HepG2 (cell line): ENCODE measurements at regions not wholly inside any gene's neighbourhood (a gene's known extent, or its start where the extent isn't known, plus 50 kb on each side); places are given as distances from the start of the nearest gene placed in this dataset.

Experiments used
- ATAC-seq: fragments of 200-7000 bp; cut with Tn5 transposase; 3 replicates; pipeline ENCODE4 v1.9.1; 2020; ENCODE audit warnings: mild to moderate bottlenecking, moderate library complexity
- BruUV-seq: library from RNA; stranded (reverse); fragments of 400-500 nt; replicated peaks from 2 replicates; lab custom pipeline; 2021; lab: Mats Ljungman, UMichigan
- CTCF ChIA-PET: fragments of 300-600 bp; formaldehyde crosslinking; extraction: SDS; loops from one replicate; lab custom pipeline; 2021; ENCODE audit warnings: low total read pairs, inconsistent platforms, low intra/inter-chr PET ratio; lab: Yijun Ruan, JAX
- POLR2A ChIA-PET: fragments of 350-600 bp; sonication (Branson Sonifier 250); formaldehyde crosslinking; loops from one replicate; lab custom pipeline; 2020; ENCODE audit warnings: antibody characterized with exemption, inconsistent platforms; lab: Yijun Ruan, JAX
- DNase-seq: peaks from one replicate; pipeline ENCODE4 v3.0.0-alpha.2; 2015; ENCODE audit warnings: low spot score
- FAIRE-seq: peaks from 3 replicates; lab custom pipeline; 2011; peaks lifted over from hg19 to GRCh38; lab: Jason Lieb, UNC
- H2AFZ ChIP-seq: one replicate; pipeline ENCODE4 v1.6.1; 2011; ENCODE audit warnings: low read length, inconsistent platforms
- H3K27ac ChIP-seq: fragments of 300-600 bp; 3 replicates; pipeline ENCODE4 v1.8.0; 2011; ENCODE audit warnings: mixed run types, mild to moderate bottlenecking, mixed read lengths, low read length, inconsistent platforms; ENCODE audit not compliant: insufficient read depth; ENCODE audit errors: extremely low read length
- H3K27me3 ChIP-seq, 2 experiments: fragments of 200-600 bp in 1 of 2; 2 replicates in 1 of 2; 3 replicates in 1 of 2; pipeline versions ENCODE4 v1.6.0 to v1.8.0; 2011; ENCODE audit warnings: low read length in 2 of 2, mild to moderate bottlenecking in 2 of 2, moderate library complexity in 2 of 2, inconsistent platforms in 1 of 2; ENCODE audit not compliant: insufficient read depth in 2 of 2, control insufficient read depth in 1 of 2
- H3K36me3 ChIP-seq, 2 experiments: fragments of 200-600 bp in 1 of 2; replicated peaks in 1 of 2; 2 replicates in 1 of 2; 3 replicates in 1 of 2; pipeline versions ENCODE4 v1.5.1 to v1.8.0; 2011; ENCODE audit warnings: low read length in 2 of 2, inconsistent platforms in 1 of 2; ENCODE audit not compliant: insufficient read depth in 2 of 2, control insufficient read depth in 1 of 2
- H3K4me1 ChIP-seq: 2 replicates; pipeline ENCODE4 v1.5.1; 2012; ENCODE audit warnings: low read length, inconsistent platforms; ENCODE audit not compliant: insufficient read depth
- H3K4me2 ChIP-seq: 2 replicates; pipeline ENCODE4 v1.6.0; 2011; ENCODE audit warnings: low read depth, low read length, inconsistent platforms
- H3K4me3 ChIP-seq, 3 experiments: fragments of 200-600 bp in 1 of 3; sonication (generic), shearing (Covaris generic) in 1 of 3; replicated peaks in 1 of 3; 2 replicates each; pipeline ENCODE4 v1.5.1; 2011 to 2016; ENCODE audit warnings: low read length in 3 of 3, inconsistent platforms in 2 of 3, low read depth in 2 of 3, mild to moderate bottlenecking in 2 of 3, control low read depth in 1 of 3, mixed read lengths in 1 of 3; ENCODE audit not compliant: insufficient read depth in 1 of 3
- H3K79me2 ChIP-seq: one replicate; pipeline ENCODE4 v1.6.1; 2011; ENCODE audit warnings: low read length, inconsistent platforms; ENCODE audit not compliant: insufficient read depth
- H3K9ac ChIP-seq: 2 replicates; pipeline ENCODE4 v1.6.0; 2011; ENCODE audit warnings: mild to moderate bottlenecking, low read depth, low read length, inconsistent platforms; ENCODE audit not compliant: insufficient read depth
- H3K9me3 ChIP-seq: 2 replicates; pipeline ENCODE4 v1.5.1; 2012; ENCODE audit warnings: mild to moderate bottlenecking, low read length
- H4K20me1 ChIP-seq: 2 replicates; pipeline ENCODE4 v1.6.0; 2011; ENCODE audit warnings: inconsistent platforms, mild to moderate bottlenecking, low read length, moderate library complexity; ENCODE audit not compliant: insufficient read depth
- CAMTA2 ChIP-seq: sonication (generic); formaldehyde crosslinking; IDR thresholded peaks from 2 replicates; pipeline ENCODE4 v1.4.0; 2020; ENCODE audit warnings: mild to moderate bottlenecking, missing genetic modification reagents, borderline replicate concordance
- FOXC1 ChIP-seq: sonication (generic); formaldehyde crosslinking; IDR thresholded peaks from 2 replicates; pipeline ENCODE4 v1.8.0; 2022; ENCODE audit warnings: mild to moderate bottlenecking, missing genetic modification reagents, borderline replicate concordance
- NFYC ChIP-seq: IDR thresholded peaks from 2 replicates; pipeline ENCODE4 v1.6.1; 2016; ENCODE audit warnings: missing genetic modification reagents, missing compliant biosample characterization
- POLR2AphosphoS5 ChIP-seq: IDR thresholded peaks from 2 replicates; pipeline ENCODE4 v1.6.1; 2012; ENCODE audit warnings: low read depth, low read length
- RXRB ChIP-seq: IDR thresholded peaks from 2 replicates; pipeline ENCODE4 v1.6.1; 2016; ENCODE audit warnings: borderline replicate concordance, missing genetic modification reagents, missing compliant biosample characterization
- TARDBP ChIP-seq: sonication (generic); formaldehyde crosslinking; IDR thresholded peaks from 2 replicates; pipeline ENCODE4 v1.8.0; 2022; ENCODE audit warnings: mild to moderate bottlenecking, missing genetic modification reagents
- TBP ChIP-seq: sonication (generic); formaldehyde crosslinking; IDR thresholded peaks from 2 replicates; pipeline ENCODE4 v1.5.0; 2020; ENCODE audit warnings: missing genetic modification reagents
- ZNF17 ChIP-seq: sonication (generic); formaldehyde crosslinking; IDR thresholded peaks from 2 replicates; pipeline ENCODE4 v1.5.0; 2020; ENCODE audit warnings: mild to moderate bottlenecking, missing genetic modification reagents
- ZNF451 ChIP-seq: sonication (generic); formaldehyde crosslinking; IDR thresholded peaks from 2 replicates; pipeline ENCODE4 v1.5.0; 2020; ENCODE audit warnings: mild to moderate bottlenecking, missing genetic modification reagents
- ZNF543 ChIP-seq: sonication (generic); formaldehyde crosslinking; IDR thresholded peaks from 2 replicates; pipeline ENCODE4 v1.4.0; 2020; ENCODE audit warnings: mild to moderate bottlenecking, missing genetic modification reagents
- ZNF550 ChIP-seq: sonication (generic); formaldehyde crosslinking; IDR thresholded peaks from 2 replicates; pipeline ENCODE4 v1.4.0; 2020; ENCODE audit warnings: mild to moderate bottlenecking, missing genetic modification reagents, borderline replicate concordance
- ZNF720 ChIP-seq: sonication (generic); formaldehyde crosslinking; IDR thresholded peaks from 2 replicates; pipeline ENCODE4 v1.4.0; 2020; ENCODE audit warnings: missing genetic modification reagents
- ZNF724P ChIP-seq: sonication (generic); formaldehyde crosslinking; IDR thresholded peaks from 2 replicates; pipeline ENCODE4 v1.8.0; 2022; ENCODE audit warnings: missing genetic modification reagents, borderline replicate concordance
- ZSCAN9 ChIP-seq: IDR thresholded peaks from 2 replicates; pipeline ENCODE4 v1.6.1; 2016; ENCODE audit warnings: borderline replicate concordance
- WGBS: methylation state at CpG from one replicate; pipeline ENCODE4 v1.1.6; 2017; ENCODE audit warnings: low lambda C conversion rate; 5-methylcytosine and 5-hydroxymethylcytosine counted together
- in situ Hi-C: cut with HindIII; loops from 2 replicates; pipeline ENCODE4 v1.10.0; 2017; ENCODE audit warnings: low pct_unique_long_range_greater_than_20kb; ENCODE audit not compliant: extremely low pct_ligation_motif_present
- intact Hi-C: fragments of 100-400 bp; cut with micrococcal nuclease; formaldehyde crosslinking; loops from one replicate; pipeline ENCODE4 v1.10.0; 2022; ENCODE audit not compliant: unreplicated experiment
- TF ChIP-seq, protein P1 (sequence below): sonication (generic); formaldehyde crosslinking; IDR thresholded peaks from 2 replicates; pipeline ENCODE4 v1.5.0; 2020; ENCODE audit warnings: mild to moderate bottlenecking, missing genetic modification reagents, borderline replicate concordance
- TF ChIP-seq, protein P2 (sequence below): sonication (generic); formaldehyde crosslinking; conservative IDR thresholded peaks from 2 replicates; pipeline ENCODE4 v1.4.0; 2020; ENCODE audit warnings: missing genetic modification reagents
- TF ChIP-seq, protein P3 (sequence below): IDR thresholded peaks from 2 replicates; pipeline ENCODE4 v1.6.1; 2016

DNA sequence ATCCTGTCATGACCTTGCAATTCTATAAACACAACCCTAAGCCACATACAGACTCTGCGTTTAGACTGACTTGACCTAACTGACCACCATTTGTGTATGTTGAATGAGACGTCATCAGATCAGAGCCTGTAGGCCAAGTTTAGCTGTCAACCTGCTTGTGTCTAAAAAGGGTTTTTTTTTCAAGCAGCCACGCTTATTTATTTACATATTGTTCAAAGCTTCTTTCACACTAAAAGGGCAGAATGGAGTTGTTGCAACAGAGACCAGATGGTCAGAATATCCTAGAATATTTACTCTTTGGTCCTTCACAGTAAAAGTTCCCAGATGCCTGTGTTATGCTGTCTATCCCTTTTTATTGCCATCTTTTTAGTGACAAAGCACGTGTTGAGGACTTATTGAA is 307.7 kb upstream of the SLC10A2 start (continued):
- no peak for TF ChIP-seq ZNF451 (CRISPR knock-in tag)
- TF ChIP-seq, protein P1, sequence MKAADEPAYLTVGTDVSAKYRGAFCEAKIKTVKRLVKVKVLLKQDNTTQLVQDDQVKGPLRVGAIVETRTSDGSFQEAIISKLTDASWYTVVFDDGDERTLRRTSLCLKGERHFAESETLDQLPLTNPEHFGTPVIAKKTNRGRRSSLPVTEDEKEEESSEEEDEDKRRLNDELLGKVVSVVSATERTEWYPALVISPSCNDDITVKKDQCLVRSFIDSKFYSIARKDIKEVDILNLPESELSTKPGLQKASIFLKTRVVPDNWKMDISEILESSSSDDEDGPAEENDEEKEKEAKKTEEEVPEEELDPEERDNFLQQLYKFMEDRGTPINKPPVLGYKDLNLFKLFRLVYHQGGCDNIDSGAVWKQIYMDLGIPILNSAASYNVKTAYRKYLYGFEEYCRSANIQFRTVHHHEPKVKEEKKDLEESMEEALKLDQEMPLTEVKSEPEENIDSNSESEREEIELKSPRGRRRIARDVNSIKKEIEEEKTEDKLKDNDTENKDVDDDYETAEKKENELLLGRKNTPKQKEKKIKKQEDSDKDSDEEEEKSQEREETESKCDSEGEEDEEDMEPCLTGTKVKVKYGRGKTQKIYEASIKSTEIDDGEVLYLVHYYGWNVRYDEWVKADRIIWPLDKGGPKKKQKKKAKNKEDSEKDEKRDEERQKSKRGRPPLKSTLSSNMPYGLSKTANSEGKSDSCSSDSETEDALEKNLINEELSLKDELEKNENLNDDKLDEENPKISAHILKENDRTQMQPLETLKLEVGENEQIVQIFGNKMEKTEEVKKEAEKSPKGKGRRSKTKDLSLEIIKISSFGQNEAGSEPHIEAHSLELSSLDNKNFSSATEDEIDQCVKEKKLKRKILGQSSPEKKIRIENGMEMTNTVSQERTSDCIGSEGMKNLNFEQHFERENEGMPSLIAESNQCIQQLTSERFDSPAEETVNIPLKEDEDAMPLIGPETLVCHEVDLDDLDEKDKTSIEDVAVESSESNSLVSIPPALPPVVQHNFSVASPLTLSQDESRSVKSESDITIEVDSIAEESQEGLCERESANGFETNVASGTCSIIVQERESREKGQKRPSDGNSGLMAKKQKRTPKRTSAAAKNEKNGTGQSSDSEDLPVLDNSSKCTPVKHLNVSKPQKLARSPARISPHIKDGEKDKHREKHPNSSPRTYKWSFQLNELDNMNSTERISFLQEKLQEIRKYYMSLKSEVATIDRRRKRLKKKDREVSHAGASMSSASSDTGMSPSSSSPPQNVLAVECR (CRISPR knock-in tag) = no peak
- TF ChIP-seq ZNF720 (CRISPR knock-in tag) = no peak
- no peak for TF ChIP-seq TARDBP (CRISPR knock-in tag)
- TF ChIP-seq NFYC (CRISPR knock-in tag) = no peak

DNA sequence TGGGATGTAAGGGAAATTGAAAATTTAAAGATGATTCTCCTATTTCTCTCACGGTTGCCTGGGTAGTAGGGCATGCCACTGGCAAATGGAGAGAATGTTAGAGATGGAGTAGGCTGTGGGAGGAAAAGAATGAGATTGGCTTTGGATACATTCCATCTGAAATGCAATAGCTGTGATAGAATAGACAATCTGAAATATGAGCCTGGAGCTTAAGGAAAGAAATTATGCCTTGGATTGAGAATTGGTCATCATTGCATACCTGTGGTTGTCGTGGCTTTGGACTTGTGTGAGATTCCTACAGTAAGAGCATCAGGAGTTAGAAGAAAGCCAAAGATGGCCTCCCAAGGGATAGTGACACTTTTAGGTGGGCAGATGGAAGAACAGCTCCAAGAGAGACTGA is 305.1 kb upstream of the SLC10A2 start:
- no peak for ATAC-seq
- Histone ChIP-seq H3K4me2 (no peak overlapping the region), H3K27ac (no peak overlapping the region), H3K27me3 (no peaks in the 10 kb centered on the region)
- DNase-seq = no peak
- FAIRE-seq = no peak
- no peak for TF ChIP-seq ZNF550 (CRISPR knock-in tag)
- TF ChIP-seq, protein P2, sequence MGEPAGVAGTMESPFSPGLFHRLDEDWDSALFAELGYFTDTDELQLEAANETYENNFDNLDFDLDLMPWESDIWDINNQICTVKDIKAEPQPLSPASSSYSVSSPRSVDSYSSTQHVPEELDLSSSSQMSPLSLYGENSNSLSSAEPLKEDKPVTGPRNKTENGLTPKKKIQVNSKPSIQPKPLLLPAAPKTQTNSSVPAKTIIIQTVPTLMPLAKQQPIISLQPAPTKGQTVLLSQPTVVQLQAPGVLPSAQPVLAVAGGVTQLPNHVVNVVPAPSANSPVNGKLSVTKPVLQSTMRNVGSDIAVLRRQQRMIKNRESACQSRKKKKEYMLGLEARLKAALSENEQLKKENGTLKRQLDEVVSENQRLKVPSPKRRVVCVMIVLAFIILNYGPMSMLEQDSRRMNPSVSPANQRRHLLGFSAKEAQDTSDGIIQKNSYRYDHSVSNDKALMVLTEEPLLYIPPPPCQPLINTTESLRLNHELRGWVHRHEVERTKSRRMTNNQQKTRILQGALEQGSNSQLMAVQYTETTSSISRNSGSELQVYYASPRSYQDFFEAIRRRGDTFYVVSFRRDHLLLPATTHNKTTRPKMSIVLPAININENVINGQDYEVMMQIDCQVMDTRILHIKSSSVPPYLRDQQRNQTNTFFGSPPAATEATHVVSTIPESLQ (CRISPR knock-in tag) = no peak
- TF ChIP-seq, protein P3, sequence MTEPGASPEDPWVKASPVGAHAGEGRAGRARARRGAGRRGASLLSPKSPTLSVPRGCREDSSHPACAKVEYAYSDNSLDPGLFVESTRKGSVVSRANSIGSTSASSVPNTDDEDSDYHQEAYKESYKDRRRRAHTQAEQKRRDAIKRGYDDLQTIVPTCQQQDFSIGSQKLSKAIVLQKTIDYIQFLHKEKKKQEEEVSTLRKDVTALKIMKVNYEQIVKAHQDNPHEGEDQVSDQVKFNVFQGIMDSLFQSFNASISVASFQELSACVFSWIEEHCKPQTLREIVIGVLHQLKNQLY (CRISPR knock-in tag) = no peak
- no peak for TF ChIP-seq ZNF17 (CRISPR knock-in tag)
- no peak for TF ChIP-seq FOXC1 (CRISPR knock-in tag)
- TF ChIP-seq CAMTA2 (CRISPR knock-in tag) = no peak
- TF ChIP-seq ZSCAN9 (CRISPR knock-in tag) = no peak
- TF ChIP-seq POLR2AphosphoS5 = no peak
- TF ChIP-seq ZNF724P = no peak
- no peak for TF ChIP-seq RXRB (CRISPR knock-in tag)
- no peak for TF ChIP-seq ZNF543 (CRISPR knock-in tag)
- no peak for TF ChIP-seq TBP (CRISPR knock-in tag)
- TF ChIP-seq, all 625 proteins: peak for 0
- no TSS peak for BruUV-seq
- no peaks in the 10 kb centered on the region for H3K79me2 ChIP-seq
- in situ Hi-C loops = no loop called here
- no peaks in the 10 kb centered on the region for H3K36me3 ChIP-seq
- ChIA-PET POLR2A (no interaction called here), CTCF (no interaction called here)
- H2AFZ ChIP-seq = no peak overlapping the region
- H3K4me1 ChIP-seq = no peaks in the 10 kb centered on the region
- peaks cover 69% of the 10 kb centered on the region for H3K9me3 ChIP-seq
- 0% methylated on average over 2 of the region's 2 CpGs for WGBS
- no peak overlapping the region for H3K9ac ChIP-seq
- H3K4me3 ChIP-seq = no peak overlapping the region
- intact Hi-C loops = no loop called here
- no peaks in the 10 kb centered on the region for H4K20me1 ChIP-seq
